HG03103 (cell line): ENCODE measurements at regions not wholly inside any gene's neighbourhood (a gene's known extent, or its start where the extent isn't known, plus 50 kb on each side); places are given as distances from the start of the nearest gene placed in this dataset.

Source experiments
- ATAC-seq: cut with Tn5 transposase; IDR thresholded peaks from one replicate; pipeline ENCODE4 v1.9.1; 2021; ENCODE audit warnings: low read depth; ENCODE audit not compliant: unreplicated experiment

- no peak for ATAC-seq
Observed at GRCh38 chr11:123305601-123306375, 110.7 kb upstream of the CLMP start.

DNA sequence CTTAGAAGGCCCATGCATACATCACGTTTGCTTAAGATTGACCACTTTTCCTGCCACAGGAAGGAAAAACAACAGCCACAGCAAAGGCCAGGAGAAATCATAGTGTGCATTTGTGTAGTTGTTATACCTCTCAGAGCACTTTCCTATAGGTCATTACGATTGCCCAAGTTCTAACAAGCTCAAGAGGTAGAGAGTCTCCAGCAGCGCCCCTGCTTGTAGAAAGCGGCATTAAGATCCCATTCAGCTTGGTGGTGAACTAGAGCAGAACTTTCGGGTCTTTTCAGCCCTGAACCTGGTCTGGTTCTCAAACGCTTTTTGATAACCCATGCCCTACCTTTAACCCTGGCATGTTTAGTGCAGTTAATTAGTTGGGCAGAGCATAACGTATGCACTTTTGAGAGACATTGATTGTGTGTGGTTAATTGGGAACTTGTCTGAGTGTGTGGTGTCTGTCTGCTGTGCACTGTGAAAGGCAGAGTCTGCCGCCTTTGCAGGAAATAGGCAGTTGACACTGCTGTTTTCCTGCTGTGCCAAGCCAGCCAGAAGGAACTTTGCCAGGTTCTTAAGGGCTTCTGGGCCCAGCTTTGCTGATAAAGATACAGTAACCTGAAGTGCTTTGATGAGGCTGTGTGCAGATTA is 109.9 kb upstream of the CLMP start:
- no peak for ATAC-seq

GRCh38 chr11:123303924-123304323 is 108.9 kb upstream of the CLMP start:
- no peak for ATAC-seq

DNA sequence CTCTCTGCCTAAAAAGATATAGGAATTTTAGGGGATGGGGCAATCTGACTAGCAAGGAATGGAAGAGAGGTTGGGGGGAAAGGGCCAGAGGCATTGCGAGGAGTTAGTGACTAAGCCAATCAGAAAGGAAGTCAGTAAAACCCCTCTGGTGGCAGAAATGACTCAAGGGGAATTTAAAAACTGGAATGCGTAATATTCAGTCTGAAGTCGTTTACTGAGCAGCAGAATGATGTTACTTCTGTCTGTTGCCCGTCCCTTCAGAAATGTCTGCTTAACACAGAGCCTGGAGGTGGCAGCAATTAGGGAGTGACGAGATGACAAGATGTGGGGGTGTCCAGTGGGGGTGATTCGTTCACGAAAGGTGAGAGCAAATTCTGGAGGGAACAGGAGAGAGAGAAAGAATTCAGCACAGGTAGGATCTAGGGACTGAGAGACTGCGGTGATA is 107.7 kb upstream of the CLMP start:
- no peak for ATAC-seq

GRCh38 chr11:123301696-123302400 is 106.8 kb upstream of the CLMP start:
- peak; percentile 59 for ATAC-seq

DNA sequence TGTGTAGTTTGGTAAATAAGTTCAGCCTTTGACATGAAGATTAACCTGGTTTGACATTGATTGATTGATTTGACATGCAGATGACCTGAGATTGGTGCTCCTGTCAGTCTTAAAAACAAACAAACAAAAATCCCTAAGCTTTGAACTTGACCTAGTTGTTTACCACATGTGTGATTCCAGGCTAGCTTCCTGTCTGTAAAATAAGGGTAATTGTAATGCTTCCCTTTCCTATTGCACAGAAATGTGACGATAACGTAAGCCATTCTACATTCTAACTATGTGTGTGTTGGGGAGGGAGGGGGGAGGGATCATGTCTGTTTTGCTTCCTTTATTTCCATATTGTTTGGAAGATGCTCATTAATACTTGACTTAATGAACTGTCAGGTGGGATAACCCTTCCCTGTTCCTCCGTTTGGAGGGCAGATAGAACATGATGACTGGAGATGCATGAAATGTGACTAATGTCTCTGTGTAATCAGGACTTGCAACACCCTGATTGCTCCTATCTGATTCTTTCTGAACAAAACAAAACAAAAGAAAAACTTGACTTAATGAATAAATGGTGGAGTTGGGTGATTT is 106.1 kb upstream of the CLMP start:
- no peak for ATAC-seq

- ATAC-seq = no peak
Observed at GRCh38 chr11:123299721-123300120, 104.7 kb upstream of the CLMP start.

GRCh38 chr11:123298488-123299447 is 103.7 kb upstream of the CLMP start:
- ATAC-seq = no peak

DNA sequence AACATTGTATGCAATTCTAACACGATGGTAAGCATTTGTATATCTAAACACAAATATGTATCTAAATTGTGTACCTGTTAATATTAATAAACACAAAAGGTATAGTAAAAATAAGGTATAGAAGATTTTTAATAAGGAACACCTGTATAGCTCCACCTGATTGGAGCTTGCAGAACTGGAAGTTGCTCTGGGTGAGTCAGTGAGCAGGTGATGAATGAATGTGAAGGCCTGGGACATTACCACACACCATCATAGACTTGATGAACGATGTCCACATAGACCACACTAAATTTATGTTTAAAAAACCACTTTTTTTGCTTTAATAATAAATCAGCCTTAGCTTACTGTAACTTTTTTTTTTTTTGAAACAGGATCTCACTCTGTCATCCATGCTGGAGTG is 97.6 kb upstream of the CLMP start:
- no peak for ATAC-seq

- ATAC-seq = no peak
Observed at GRCh38 chr11:123291201-123291869, 96.3 kb upstream of the CLMP start.

DNA sequence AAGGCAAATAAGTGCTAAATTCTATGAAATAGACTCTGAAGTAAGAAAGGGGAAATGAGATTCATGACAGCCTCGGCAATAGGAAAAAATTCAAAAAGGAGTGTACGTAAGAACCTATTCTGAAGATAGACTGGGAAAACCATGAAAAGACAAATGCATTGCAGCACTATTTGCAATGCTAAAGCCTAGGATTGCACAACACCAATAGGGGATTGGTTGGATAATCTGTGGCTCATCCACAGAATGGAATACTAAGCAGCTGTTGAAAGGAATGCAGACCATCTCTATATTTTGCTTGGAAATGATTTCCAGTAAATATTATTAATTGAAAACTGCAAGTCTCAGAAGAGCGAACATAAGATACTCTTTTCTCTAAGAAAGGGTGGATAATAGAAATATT is 91.7 kb upstream of the CLMP start:
- no peak for ATAC-seq

DNA sequence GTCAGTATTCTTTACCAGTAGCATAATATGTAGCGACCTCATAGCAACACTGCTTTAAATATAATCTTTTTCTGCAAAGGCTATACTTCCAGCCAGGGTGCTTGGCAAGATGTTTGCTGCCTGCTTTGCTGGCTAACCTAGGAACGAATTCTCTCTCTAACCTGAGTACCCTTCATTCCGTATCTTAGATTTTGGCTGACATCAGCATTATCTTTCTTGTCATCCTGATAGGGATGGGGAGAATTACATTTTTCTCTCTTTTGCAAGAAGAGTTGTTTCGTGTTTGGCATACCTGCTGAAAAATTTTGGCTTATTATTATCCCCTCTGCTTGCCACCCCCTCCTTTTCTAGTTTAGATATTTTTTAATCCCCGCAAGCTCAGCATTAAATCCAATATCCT is 91.2 kb upstream of the CLMP start:
- no peak for ATAC-seq

DNA sequence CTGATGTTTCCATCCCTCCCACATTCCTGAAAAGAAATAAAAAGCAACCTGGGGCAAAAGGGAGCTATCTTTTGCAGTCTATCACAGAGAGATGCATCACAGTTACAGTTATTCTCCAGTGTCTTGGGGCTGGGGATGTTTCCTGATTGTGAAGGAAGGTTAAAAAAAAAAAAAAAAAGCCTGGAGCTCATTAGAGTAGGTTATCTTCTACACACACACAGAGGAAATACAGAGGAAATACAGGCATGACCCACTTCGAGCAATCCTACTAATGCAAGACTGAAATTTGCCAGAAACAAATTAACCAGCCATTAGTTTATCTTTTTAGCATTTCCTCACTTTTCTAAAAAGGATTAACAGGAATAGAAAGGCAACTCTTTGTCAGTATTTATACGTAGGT is 89.4 kb upstream of the CLMP start:
- no peak for ATAC-seq

DNA sequence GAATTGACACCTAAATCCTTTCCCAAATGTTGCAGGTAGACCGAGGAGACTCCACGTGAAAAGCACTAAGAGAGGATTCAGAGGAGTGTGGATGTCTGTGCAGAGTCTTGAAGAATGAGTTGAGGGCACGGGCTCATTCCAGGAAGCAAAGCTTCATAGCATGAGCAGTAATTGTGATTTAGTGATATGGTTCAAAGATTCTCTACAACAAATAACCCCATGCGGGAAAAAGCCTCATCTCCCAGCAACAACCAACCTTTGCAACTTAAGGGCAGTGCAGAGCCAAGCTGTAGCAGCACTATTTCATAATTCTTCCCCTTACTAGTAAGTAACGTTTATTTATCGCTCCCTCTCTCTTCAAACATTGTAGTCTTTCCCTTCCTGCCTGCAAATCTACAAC is 87.5 kb upstream of the CLMP start:
- no peak for ATAC-seq

DNA sequence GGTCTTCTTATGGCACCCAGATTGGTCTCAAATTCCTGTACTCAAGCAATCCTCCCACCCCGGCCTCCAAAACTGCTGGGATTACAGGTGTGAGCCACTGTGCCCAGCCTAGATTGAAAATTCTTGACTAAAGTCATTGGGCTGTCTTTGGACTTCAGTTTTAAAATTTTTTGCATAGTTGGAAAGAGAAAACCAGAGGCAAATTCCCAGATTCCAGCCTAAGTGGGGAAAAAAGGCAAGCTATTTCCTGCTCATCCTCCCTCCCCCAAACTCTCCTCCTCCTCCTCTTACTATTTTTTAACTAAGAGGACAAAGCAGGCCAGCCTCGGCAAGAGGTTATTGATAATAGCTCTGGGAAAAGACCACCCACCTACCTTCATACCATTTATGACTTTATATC is 78.6 kb upstream of the CLMP start:
- no peak for ATAC-seq

GRCh38 chr11:123272565-123272964 is 77.5 kb upstream of the CLMP start:
- ATAC-seq = no peak

DNA sequence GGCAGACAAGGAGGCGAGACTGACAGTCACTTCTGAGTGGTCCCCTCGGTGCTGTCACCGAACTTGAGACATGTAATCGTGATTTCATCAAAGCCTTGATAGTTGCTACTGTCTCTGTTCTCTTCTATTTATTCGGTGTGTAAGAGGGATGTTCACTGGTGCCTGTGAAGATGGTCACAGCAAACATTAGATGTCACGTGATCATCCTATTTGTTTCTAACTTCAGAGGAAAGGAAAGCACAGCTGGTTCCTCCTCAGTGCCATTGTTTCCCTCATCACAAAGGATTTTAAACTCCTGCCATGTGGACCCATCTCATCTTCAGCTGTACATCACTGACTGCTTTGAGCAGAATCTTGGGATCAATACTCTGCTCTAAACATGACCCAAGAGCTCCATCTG is 73.1 kb upstream of the CLMP start:
- ATAC-seq = no peak

DNA sequence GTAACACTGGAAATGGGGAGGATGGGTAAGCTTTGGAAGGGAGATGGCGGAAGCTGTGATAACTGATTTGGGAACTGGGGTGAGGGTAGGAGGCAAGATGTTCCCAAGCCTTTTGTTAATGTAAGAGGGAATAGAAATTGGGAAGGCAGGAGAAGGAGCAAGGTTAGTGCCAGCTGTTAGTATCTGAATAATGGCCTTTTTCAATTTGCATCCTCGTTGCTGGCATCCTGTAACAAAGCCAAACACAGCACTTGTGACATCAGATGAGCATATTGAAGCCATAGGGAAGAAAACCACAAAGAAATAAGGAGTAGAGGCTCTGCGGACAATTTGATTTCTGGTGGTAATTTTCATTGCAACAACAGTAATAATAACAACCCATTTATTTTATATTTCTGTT is 70.9 kb upstream of the CLMP start:
- no peak for ATAC-seq

GRCh38 chr11:123264431-123264780 is 69.4 kb upstream of the CLMP start:
- no peak for ATAC-seq
